ENCODE measurements at regions not wholly inside any gene's neighbourhood (a gene's known extent, or its start where the extent isn't known, plus 50 kb on each side); places are given as distances from the start of the nearest gene placed in this dataset.

DNA sequence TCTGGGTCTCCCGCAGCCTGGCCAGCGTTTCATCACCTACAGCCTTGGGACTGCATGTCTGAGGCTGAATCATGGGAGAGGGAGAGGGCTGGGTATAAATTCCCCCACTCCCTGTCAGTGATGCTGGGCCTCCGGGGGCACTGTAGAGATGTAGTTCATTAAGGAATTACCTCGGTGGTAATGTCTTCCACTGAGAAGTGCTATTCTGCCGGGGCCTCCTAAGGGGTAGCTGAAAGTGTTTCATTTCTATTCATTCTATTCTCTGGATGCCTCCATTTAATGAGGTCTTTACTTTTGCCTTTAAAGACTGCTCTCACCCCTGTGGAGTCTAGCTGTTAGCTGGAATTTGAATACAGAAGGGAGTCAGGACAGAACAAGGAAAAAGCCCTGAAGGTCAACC is 116.4 kb upstream of the HS3ST4 start:
- TF ChIP-seq, protein P1, sequence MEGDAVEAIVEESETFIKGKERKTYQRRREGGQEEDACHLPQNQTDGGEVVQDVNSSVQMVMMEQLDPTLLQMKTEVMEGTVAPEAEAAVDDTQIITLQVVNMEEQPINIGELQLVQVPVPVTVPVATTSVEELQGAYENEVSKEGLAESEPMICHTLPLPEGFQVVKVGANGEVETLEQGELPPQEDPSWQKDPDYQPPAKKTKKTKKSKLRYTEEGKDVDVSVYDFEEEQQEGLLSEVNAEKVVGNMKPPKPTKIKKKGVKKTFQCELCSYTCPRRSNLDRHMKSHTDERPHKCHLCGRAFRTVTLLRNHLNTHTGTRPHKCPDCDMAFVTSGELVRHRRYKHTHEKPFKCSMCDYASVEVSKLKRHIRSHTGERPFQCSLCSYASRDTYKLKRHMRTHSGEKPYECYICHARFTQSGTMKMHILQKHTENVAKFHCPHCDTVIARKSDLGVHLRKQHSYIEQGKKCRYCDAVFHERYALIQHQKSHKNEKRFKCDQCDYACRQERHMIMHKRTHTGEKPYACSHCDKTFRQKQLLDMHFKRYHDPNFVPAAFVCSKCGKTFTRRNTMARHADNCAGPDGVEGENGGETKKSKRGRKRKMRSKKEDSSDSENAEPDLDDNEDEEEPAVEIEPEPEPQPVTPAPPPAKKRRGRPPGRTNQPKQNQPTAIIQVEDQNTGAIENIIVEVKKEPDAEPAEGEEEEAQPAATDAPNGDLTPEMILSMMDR (conservative IDR thresholded peaks at IDR 0.05 in 1 of 2, IDR thresholded peaks at IDR 0.05 in 1 of 2; ENCODE audit: low read depth in 1 of 2, low read length in 2 of 2), result no peak
- DNase-seq (ENCODE audit: low read depth in 2 of 2), result no peak
- H3K4me3 ChIP-seq (replicated peaks in 1 of 4; ENCODE audit: control extremely low read depth in 1 of 4, insufficient read depth in 1 of 4, low read depth in 3 of 4, low read length in 4 of 4), result no peak overlapping the region
- H2AFZ ChIP-seq (ENCODE audit: low read length), result no peak overlapping the region
- no peaks in the 10 kb centered on the region for H3K27me3 ChIP-seq (ENCODE audit: control insufficient read depth, insufficient read depth, low read length)
- no peaks in the 10 kb centered on the region for H3K79me2 ChIP-seq (ENCODE audit: control insufficient read depth, insufficient read depth, low read length)
- H3K9ac ChIP-seq (ENCODE audit: insufficient read depth, low read length), result no peak overlapping the region
- no peak overlapping the region for H3K4me2 ChIP-seq (ENCODE audit: extremely low read depth, insufficient read depth, low read length)
- no peaks in the 10 kb centered on the region for H3K9me3 ChIP-seq (ENCODE audit: control insufficient read depth, insufficient read depth, low read depth, low read length)
- H3K27ac ChIP-seq (ENCODE audit: insufficient read depth, low read length), result no peak overlapping the region
- H3K4me1 ChIP-seq (ENCODE audit: control insufficient read depth, extremely low read depth, insufficient read depth, low read length), result no peaks in the 10 kb centered on the region
- no peaks in the 10 kb centered on the region for H3K36me3 ChIP-seq (ENCODE audit: control insufficient read depth, insufficient read depth, low read length)
- H4K20me1 ChIP-seq (ENCODE audit: control insufficient read depth, extremely low read depth, insufficient read depth, low read length), result no peaks in the 10 kb centered on the region

- Histone ChIP-seq H3K4me3 (replicated peaks in 1 of 4; ENCODE audit: control extremely low read depth in 1 of 4, insufficient read depth in 1 of 4, low read depth in 3 of 4, low read length in 4 of 4) (no peak overlapping the region), H3K9ac (ENCODE audit: insufficient read depth, low read length) (no peak overlapping the region), H3K36me3 (ENCODE audit: control insufficient read depth, insufficient read depth, low read length) (no peaks in the 10 kb centered on the region), H2AFZ (ENCODE audit: low read length) (no peak overlapping the region), H3K4me1 (ENCODE audit: control insufficient read depth, extremely low read depth, insufficient read depth, low read length) (no peaks in the 10 kb centered on the region), H3K9me3 (ENCODE audit: control insufficient read depth, insufficient read depth, low read depth, low read length) (no peaks in the 10 kb centered on the region), H3K79me2 (ENCODE audit: control insufficient read depth, insufficient read depth, low read length) (no peaks in the 10 kb centered on the region), H3K27ac (ENCODE audit: insufficient read depth, low read length) (no peak overlapping the region), H3K4me2 (ENCODE audit: extremely low read depth, insufficient read depth, low read length) (no peak overlapping the region), H3K27me3 (ENCODE audit: control insufficient read depth, insufficient read depth, low read length) (no peaks in the 10 kb centered on the region), H4K20me1 (ENCODE audit: control insufficient read depth, extremely low read depth, insufficient read depth, low read length) (no peaks in the 10 kb centered on the region)
- DNase-seq (ENCODE audit: low read depth in 2 of 2), result no peak
- TF ChIP-seq, protein P1 (conservative IDR thresholded peaks at IDR 0.05 in 1 of 2, IDR thresholded peaks at IDR 0.05 in 1 of 2; ENCODE audit: low read depth in 1 of 2, low read length in 2 of 2), result no peak
- no peak for TF ChIP-seq EZH2 (IDR thresholded peaks at IDR 0.05; ENCODE audit: low read length, missing control alignments)
Observed at GRCh38 chr16:25571712-25572111, 120.0 kb upstream of the HS3ST4 start.

DNA sequence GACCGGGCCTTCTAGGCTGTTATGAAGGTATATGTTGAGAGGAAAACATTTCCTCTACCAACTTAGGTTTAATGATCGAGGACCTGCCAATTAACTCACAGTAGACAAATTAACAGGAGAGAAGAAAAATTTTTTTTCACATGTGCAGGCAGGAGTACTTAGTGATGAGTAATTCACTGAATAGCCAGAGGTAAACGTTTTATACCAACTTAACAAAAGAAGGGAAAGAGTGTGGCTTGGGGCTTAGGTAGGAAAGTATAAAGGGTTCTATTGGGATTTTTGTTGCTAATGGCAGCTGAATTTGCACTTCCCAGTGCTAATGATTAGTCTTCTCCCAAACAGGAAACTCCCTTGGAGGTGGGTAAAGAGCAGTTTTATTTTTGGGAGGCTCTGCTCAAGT is 121.6 kb upstream of the HS3ST4 start:
- H4K20me1 ChIP-seq (ENCODE audit: control insufficient read depth, extremely low read depth, insufficient read depth, low read length), result no peaks in the 10 kb centered on the region
- H3K4me3 ChIP-seq (replicated peaks in 1 of 4; ENCODE audit: control extremely low read depth in 1 of 4, insufficient read depth in 1 of 4, low read depth in 3 of 4, low read length in 4 of 4), result no peak overlapping the region
- no peak for DNase-seq (ENCODE audit: low read depth in 2 of 2)

More for the DNA sequence above, 121.6 kb upstream of the HS3ST4 start:
- no peak overlapping the region for H3K27ac ChIP-seq (ENCODE audit: insufficient read depth, low read length)
- no peak overlapping the region for H2AFZ ChIP-seq (ENCODE audit: low read length)
- H3K36me3 ChIP-seq (ENCODE audit: control insufficient read depth, insufficient read depth, low read length), result no peaks in the 10 kb centered on the region
- no peak overlapping the region for H3K4me2 ChIP-seq (ENCODE audit: extremely low read depth, insufficient read depth, low read length)
- H3K9ac ChIP-seq (ENCODE audit: insufficient read depth, low read length), result no peak overlapping the region
- H3K9me3 ChIP-seq (ENCODE audit: control insufficient read depth, insufficient read depth, low read depth, low read length), result no peaks in the 10 kb centered on the region
- H3K79me2 ChIP-seq (ENCODE audit: control insufficient read depth, insufficient read depth, low read length), result no peaks in the 10 kb centered on the region
- no peak for TF ChIP-seq EZH2 (IDR thresholded peaks at IDR 0.05; ENCODE audit: low read length, missing control alignments)
- TF ChIP-seq, protein P1 (conservative IDR thresholded peaks at IDR 0.05 in 1 of 2, IDR thresholded peaks at IDR 0.05 in 1 of 2; ENCODE audit: low read depth in 1 of 2, low read length in 2 of 2), result no peak
- no peaks in the 10 kb centered on the region for H3K4me1 ChIP-seq (ENCODE audit: control insufficient read depth, extremely low read depth, insufficient read depth, low read length)
- H3K27me3 ChIP-seq (ENCODE audit: control insufficient read depth, insufficient read depth, low read length), result no peaks in the 10 kb centered on the region

Measured in fibroblast of lung (primary cell).